Omental fat pad (tissue), 3 donors: ENCODE measurements at regions not wholly inside any gene's neighbourhood (a gene's known extent, or its start where the extent isn't known, plus 50 kb on each side); places are given as distances from the start of the nearest gene placed in this dataset.

Experiments
- ATAC-seq: fragments of 150-250 bp; one replicate; pipeline ENCODE4 v1.9.1; 2016; ENCODE audit warnings: mild to moderate bottlenecking, moderate library complexity; ENCODE audit not compliant: low FRiP score
- DNase-seq: peaks from one replicate; pipeline ENCODE4 v3.0.0-alpha.2; 2019; ENCODE audit warnings: low spot score
- TF ChIP-seq, protein P1 (sequence below), 3 donors: fragments of 450-650 bp; IDR thresholded peaks; one replicate each; pipeline ENCODE4 v1.5.1; 2016 to 2017; ENCODE audit warnings: antibody characterized with exemption in 3 of 3, mild to moderate bottlenecking in 3 of 3, moderate library complexity in 2 of 3

DNA sequence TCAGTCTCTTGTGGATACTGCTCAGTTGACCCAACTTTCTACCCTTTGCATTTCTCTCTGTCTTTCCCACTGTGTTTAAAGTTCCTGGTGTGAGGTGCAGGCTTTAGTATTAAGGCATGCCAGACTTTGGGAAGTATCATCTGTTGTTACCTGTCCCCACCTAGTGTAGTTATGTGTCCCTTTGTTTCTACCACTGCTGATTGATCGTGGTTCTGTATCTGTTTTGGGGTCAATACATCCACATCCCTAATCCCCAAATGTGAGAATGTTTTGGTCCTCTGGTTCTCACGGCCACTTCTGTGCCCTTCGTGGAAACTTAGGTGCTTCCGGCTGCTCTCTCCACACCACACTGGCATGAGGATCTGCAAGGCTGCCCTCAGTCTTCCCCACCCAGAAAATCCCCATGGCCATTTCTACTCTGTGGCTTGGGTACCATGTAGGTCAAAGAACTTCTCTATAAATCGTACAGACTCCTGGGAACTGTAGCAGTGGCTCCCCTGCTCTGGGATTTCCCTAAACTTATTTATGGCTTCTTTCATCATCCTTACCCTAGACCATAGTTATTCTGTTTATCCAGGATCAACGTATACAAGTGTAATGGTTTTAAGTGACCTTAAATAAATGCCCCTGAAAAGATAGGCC lies 443.2 kb downstream of the XYLT1 start:
- TF ChIP-seq, protein P1, sequence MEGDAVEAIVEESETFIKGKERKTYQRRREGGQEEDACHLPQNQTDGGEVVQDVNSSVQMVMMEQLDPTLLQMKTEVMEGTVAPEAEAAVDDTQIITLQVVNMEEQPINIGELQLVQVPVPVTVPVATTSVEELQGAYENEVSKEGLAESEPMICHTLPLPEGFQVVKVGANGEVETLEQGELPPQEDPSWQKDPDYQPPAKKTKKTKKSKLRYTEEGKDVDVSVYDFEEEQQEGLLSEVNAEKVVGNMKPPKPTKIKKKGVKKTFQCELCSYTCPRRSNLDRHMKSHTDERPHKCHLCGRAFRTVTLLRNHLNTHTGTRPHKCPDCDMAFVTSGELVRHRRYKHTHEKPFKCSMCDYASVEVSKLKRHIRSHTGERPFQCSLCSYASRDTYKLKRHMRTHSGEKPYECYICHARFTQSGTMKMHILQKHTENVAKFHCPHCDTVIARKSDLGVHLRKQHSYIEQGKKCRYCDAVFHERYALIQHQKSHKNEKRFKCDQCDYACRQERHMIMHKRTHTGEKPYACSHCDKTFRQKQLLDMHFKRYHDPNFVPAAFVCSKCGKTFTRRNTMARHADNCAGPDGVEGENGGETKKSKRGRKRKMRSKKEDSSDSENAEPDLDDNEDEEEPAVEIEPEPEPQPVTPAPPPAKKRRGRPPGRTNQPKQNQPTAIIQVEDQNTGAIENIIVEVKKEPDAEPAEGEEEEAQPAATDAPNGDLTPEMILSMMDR (IDR thresholded peaks at IDR 0.05) = no peak
- no peak for ATAC-seq
- no peak for DNase-seq

DNA sequence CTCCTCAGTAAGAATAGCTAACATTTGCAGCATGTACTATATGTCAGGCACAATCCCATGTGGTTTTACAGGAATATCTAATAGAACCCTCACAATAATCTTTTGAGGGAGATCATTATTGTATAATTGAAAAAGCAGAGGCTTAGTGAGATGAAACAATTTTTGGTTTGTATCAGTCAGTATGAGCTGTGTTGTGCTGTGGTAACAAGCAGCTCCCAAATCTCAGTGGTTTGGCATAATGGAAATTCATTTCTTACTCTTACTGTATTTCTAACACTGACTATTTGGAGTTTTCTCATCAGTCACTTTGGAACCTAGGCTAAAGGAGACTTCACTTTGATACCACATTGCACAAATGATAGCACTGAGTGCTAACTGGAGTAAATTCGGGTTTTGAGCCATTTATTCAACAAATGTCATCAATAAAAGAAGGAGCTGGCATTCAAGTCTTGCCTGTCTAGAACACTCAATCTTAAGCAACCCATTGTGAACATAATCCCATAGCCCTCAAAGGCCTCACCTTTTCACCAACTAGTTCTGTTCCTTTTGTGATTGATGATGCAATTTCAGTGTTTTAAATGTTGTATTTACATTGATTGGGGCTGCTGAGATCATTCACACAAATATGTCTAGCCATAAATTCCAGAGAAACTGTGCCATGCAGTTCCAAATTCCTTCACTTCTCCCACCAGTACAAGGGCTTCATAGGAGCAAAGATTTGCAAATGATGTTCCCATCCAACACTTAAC lies 441.0 kb downstream of the XYLT1 start:
- TF ChIP-seq, protein P1 (IDR thresholded peaks at IDR 0.05) = no peak
- DNase-seq = no peak

DNA sequence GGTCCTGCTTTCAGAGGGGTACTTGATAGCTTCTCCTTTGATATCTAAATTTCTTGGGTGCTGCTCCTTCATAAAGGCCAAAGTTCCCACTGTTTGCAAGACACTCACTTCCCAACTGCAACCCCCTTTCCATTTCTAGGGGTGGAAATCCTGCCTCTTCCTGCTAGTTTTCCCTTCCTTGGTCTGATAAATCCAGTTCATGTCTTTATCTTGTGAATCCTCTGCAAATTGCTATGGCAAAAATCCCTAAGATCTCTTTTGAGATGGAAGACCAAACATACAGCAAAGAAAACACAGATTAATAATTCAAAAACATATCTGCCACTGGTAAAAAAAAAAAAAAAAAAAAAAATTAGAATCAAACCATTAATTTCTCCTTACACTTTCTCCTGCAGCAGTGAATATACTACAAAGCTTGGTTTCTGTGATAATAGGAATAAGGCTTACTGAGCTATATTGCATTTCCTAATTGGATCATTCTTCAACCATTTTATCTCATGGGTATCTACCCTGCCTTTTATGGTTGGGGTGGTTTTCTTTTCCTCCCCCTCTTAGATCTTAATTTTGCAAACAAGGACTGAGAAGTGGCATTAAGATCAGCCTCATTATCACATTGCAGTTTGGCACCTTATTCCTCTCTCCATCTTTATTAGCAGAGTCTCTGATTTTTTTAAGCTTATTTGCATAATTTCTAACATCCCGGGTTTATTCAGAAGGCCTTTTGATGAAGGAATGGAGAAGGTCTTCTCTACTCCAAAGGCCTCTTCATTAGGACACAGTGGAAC lies 439.1 kb downstream of the XYLT1 start:
- DNase-seq = no peak
- TF ChIP-seq, protein P1 (IDR thresholded peaks at IDR 0.05) = no peak
- ATAC-seq = no peak

More for the DNA sequence above, 441.0 kb downstream of the XYLT1 start:
- no peak for ATAC-seq

DNA sequence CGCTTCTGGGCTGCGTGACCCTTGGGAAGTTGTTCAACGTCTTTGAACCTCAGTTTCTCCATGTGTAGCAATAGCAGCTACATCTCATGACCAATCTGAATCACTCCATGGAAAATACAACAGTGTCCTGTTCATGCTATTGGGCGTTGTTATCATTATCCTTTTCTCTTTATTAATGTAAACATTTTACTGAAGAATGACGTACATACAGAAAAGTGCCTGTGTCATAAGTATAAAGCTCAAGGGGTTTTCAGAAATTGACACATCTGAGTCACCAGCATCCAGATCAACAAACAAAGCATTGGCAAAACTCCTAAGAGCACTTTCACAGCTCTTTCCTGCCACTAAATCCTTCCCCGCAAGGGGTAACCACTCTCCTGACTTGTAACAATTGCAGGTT lies 438.4 kb downstream of the XYLT1 start:
- ATAC-seq (no peak), DNase-seq (no peak)
- TF ChIP-seq, protein P1 (IDR thresholded peaks at IDR 0.05) = no peak

DNA sequence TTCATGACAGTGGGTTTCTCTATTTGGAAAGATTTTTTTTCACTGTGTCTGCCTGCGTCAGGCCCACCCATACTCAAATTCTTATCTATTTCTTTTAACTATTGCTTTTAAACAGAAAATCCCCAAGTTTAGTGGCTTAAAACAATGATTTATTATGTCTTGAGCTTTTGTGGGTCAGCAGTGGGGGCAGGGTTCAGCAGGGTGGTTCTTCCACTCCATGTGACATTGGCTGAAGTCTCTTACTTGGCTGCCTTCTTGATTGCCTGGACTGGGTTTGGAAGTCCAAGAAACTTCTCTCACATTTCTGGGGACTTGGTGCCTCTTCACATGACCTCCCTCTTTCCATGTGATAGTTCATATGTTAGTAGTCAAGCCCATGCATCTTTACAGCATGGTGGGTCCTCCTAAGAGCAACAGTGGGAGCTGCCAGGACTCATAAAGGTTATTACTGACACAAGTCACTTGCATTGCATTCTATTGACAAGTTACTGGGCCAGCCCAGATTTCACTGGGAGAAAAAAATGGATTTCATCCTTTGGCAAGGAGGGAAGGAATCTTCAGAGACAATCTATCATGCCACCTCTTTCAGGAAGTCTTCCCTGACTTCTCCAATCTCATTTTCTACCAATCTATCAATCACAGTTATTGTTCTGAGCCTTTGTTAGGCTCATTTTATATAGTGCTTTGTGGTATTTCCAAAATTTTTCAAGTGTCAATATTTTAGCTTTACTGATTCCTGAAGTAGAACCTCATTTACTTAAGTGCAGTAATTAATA lies 436.1 kb downstream of the XYLT1 start:
- ATAC-seq (no peak), DNase-seq (no peak)
- TF ChIP-seq, protein P1 (IDR thresholded peaks at IDR 0.05) = no peak

DNA sequence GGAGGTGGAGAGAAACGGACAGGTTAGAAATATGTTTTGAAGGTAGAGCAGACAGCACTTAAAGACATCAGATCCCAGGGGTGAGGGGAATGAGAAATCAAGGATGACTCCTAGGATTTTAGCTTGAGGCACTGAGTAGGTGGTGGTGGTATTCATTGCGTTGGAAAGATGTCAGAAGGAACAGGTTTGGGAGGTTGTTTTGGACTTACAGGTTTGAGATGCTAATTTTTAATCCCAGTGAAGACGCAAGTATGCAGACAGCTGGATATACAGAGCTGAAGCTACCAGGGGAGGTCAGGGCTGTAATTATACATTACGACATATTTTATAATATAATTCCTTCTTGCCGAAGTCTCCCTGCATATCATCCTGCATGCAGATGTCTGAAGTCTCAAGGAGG lies 433.3 kb downstream of the XYLT1 start:
- no peak for ATAC-seq

More for the DNA sequence above, 433.3 kb downstream of the XYLT1 start:
- TF ChIP-seq, protein P1 (IDR thresholded peaks at IDR 0.05) = no peak
- DNase-seq = no peak
